NCI-H1436 treated with DMSO at 0.1 percent for 48 hours (cell line): ENCODE measurements at regions not wholly inside any gene's neighbourhood (a gene's known extent, or its start where the extent isn't known, plus 50 kb on each side); places are given as distances from the start of the nearest gene placed in this dataset.
A peak's percentile ranks its signal among the peaks of the same experiment; 100 is the strongest.

Experiments used
- DNase-seq: peaks from one replicate; lab custom pipeline; 2025; lab: John Stamatoyannopoulos, UW

DNA sequence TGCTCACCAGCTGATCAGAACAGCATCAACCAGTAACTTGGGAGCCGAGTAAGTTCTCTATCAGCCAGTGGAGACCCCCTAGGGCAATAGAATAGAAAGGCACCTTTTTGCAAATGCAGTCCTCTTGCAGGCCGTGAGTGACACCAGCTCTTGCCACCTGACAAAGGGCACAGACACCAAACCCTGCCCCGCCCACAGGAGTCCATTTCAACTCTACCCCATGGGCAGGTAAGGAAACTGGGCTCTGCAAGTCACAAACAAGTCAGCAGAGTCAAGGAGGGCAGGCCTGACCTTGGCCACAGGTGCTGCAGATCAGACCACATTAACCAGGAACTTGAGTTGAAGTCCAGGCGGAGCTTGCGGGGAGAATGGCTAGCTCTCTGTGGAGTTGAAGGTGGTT lies 77.4 kb upstream of the SPATA13 start:
- no peak for DNase-seq

DNA sequence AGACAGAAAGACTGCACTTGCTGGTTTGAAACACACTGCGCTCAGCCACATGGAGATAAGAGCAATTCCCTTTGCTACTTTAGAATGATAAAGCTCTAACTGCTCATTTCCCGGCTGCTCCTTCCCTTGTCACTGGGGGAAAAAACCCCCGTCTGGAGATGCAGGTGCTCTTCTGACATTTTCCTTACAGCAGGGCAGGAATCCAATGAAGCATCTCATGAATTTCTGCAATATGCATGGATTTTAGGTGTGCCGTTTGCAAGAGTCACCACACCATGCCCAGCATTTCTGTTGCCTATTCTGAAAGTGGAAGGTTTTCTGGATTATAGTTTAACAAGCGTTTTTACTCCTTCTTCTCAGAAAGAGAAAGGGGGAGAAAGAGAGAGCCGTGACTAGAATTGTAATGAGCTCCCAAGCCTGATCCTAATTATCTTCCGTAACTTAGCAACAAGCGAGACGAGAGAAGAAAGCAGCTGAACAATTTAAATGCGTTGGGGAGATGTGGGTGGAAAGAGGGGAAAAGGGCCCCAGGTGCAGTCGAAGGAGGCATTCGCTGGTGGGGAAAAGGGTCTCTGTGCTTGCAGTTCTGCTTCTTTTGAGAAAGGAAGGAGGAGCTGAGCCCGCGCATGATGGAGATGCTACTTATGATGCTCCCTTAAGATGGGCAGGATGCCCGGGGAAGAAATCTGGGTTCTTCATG lies 76.6 kb upstream of the SPATA13 start:
- DNase-seq, result peak; percentile 28

DNA sequence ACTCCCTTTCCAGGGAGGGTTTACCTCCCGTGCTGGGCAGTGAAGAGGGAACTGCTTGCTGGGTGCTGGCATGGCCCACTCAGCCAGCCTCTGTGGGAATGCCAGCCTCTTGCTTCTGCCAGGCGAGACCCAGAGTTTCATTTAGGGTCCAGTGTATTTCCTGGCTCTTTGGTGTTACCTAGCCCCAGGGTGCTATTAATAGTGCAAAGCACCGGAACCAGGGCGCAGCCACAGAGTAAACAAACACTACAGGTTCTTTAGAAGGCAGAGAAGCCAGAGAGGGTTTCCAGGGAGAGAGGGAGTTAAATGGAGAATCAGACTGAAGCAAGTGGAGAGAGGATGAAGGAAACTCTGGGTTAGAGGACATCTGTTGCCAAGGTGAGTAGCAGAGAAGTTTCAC lies 74.9 kb upstream of the SPATA13 start:
- no peak for DNase-seq

DNA sequence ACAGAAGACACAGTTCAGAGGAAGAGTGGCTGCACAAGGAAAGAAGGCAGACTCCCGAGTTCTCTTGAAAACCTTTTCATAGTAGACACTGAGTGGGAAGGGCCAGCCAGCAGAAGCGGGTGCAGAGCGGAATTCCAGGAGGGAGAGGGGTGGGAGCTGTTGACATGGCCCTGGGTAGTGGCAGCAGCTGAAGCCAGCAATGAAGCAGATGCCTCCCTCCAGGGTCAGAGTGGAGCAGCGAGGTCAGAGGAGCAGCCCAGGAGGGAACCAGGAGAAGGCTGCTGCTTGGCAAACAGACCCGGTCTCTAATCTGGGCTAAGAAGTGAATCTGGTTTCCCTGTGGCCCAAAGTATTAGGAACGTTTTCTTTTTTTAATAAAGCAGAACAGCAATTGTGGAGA lies 73.9 kb upstream of the SPATA13 start:
- no peak for DNase-seq

DNA sequence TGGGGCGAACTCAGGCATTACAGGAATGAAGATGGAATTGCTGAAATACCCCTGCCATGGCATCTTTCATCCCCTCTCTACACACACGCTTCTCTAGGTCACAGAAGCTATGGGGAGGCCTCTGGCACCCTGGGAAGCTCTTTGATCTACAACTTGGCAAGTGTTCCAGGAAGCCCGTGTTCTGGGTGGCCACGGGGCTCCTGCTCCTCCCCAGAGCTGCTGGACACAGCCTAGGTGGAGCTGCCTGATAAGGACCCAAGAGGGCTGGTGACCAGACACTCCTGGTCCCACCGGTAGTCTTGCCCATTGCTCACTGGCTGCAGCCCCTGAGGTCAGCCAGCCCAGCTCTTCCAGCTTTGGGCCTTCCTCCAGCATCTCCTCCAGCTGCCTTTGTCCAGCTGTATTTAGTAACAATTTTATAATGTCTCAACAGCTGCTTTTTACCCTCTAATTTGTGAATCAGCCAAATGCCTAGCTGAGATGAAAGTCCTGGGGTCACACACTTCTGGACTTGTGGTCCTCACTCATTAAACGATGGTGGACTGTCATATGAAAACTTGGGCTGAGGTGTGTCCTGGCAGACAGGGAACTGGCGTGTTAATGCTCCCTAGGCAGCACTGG lies 72.8 kb upstream of the SPATA13 start:
- no peak for DNase-seq

DNA sequence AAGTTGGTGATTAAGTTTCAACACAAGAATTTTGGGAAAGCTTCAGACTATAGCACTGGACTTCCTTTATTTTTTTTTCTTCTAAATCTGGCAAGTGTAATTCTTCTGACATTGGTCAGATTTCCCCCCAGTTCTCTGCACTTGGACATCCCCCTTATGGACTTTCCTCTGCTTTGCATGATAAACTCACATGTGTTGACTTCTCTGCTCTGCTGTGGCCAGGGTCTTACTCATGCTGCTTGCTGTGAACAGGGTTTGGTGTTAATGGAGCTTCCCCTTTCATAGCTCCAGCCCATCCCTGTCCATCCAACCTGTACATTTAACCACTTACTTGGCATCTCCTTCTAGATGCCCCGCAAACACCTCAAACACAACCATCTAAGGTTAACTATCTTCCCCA lies 70.5 kb upstream of the SPATA13 start:
- no peak for DNase-seq

DNA sequence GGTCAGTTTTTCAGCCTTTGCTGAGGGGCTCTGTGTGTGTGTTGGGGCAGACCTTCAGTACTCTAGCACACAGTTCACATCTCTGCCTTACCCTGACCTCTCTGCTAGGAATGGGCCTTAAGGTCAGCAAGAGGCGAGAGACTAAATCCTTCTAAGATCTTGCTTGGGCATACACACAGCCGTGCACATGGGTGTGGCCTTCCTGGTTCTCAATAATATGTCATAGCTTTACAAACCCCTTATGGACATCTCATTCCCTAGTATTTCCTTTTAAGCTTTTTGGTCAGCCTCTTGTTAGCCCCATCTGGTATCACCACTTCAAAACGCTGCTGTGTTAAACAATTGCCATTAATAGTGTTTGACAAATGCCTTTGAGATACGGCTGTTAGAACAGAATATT lies 69.4 kb upstream of the SPATA13 start:
- no peak for DNase-seq

DNA sequence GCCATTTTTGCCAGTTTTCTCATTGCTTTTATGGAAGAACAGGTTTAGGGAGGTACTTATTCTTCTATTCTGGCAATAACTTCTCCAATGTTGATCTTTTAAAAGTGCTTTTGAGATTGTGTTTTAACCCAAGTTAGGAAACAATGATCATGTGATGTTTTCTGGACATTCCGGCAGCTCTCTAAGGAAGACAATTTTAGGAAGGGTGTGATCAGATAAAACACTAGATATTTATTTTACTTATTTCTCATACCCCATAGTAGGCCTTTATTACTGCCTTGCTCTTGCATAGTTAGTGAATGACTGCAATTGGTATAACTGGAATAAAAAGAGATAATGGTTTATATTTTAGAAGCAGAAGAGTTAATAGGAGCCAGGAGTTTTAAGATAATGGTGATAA lies 68.4 kb upstream of the SPATA13 start:
- no peak for DNase-seq

DNA sequence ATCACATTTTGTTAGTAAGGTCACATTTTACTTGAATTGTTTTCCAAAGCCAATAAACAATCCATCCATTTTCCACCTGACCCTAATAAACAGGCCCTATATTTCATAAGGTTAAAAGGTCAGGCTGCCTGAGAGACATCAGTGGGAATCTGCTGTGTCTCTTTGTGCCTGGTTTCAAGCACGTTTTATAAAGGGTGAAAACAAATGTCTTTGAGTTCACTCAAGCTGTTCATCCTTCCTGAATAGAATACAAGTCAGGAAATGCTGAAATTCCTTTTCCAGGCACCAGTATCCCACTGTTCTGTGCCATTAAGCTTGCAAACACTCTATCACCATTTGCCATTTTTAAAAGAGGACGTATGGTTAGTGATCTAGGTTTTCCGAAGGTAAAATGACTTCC lies 67.5 kb upstream of the SPATA13 start:
- no peak for DNase-seq

DNA sequence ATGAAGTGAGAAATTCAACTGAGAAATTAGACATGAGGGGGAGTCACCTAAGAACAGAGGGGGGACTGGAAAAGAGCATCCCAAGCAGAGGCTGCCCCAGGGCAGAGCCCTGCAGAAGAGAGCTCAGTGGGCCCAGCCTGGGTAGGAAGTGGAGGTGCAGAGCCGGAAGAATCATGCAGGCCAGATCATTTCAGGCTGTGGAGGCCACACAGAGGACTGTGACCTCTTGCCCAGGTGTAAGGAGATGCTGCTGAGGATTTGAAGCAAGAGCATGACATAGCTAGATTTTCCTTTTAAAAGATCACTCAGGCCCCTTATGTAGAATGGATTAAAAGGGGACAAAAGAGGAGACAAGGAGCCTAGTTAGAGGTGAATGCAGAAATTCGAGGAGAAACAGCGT lies 63.9 kb upstream of the SPATA13 start:
- no peak for DNase-seq

DNA sequence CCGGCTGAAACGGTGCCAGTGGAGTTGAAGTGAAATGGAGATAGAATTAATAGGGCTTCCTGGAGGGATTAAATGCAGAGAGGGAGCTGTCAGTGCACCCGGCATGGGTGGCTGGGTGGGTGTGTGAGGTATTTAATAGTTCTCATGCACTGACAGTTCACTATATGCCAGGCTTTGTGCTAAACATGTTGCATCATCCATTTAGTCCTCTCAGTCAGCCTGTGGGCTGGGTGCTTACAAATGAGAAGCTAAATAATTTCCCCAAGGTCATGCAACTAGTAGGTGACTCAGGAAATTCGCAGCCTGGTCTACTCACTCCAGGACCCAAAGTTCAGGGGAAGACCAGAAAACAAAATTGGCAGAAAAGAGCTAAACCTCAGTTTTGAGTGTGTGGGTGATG lies 63.5 kb upstream of the SPATA13 start:
- DNase-seq, result no peak

DNA sequence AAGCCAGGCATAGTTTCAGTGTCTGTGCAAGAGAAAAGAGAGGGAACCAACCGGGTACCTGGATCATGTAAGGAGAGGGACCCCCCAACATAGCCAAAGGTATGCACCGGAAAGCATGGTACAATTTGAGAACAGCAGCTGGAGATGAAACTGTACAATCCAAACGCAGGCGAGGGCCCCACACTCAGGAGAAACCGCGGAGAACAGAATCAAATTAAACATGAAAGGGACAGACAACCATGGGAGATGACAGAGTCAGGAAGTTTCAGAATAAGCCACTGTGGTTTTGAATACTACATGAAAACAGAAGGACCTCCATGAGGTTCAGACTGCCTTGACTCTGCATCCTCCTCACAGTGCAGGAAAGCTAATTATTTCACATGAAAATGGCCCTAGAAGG lies 62.9 kb upstream of the SPATA13 start:
- DNase-seq, result no peak

DNA sequence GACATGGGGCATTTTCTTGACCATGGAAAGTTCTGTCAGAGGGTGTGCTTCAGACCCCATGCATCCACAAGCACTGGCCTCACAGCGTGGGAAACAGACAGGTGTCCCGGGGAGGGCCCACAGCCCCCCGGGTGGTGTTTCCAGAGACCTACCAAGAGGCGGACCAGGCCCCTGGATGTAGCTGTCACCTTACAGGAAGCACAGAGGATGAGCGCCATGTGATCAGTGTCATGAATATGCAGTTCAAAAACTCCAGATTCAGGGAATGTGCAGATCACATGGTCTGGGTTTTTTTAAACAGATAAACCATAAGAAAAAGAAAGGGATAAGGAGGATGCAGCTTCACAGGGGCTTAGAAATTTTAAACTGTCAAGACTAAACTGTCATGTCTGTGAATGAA lies 61.0 kb upstream of the SPATA13 start:
- no peak for DNase-seq

DNA sequence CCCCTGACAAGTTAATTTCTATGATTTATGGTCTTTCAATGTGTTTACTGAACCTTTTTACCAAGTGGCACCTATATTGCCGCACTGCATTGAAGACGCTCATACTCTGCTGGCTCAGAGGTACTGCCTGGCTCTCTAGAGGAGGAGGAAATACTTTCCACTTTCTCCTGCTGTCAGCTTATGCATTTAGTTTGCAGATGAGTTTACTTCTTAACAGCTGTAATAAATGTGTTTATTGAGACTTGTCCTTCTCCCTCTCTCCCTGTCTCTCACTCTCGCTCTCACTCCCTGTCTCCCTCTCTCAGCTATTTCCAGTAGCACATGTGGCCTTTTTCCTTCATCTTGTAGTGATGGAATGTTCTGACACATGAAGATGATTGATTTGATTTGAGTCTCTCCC lies 60.3 kb upstream of the SPATA13 start:
- no peak for DNase-seq

DNA sequence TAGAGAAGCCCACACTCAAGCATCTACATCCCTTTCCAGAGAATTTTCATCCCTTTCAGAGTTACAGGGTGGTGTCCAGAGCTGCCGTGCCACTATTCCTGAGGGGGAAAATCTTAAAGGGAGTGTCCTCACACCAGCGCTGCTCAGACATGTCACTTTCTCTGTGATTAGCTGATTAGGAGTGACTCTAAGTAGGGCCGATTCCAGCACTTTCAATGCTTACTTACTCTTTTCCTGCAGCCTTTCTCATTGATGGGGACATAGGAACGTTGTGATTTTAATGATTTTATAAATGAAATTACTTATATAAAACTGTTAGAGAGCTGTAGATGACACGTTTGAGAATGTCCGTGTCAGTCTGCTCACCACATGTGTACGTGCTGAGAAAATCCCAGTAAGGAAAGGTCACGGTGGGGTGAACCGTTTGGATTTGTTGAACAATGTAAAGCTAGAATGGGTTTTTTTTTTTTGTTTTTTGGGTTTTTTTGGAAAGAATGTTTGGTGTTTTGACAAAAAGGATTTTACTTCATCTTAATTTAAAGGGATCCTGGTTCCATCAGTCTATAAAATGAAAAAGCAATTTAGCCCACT lies 56.6 kb upstream of the SPATA13 start:
- DNase-seq, result no peak

DNA sequence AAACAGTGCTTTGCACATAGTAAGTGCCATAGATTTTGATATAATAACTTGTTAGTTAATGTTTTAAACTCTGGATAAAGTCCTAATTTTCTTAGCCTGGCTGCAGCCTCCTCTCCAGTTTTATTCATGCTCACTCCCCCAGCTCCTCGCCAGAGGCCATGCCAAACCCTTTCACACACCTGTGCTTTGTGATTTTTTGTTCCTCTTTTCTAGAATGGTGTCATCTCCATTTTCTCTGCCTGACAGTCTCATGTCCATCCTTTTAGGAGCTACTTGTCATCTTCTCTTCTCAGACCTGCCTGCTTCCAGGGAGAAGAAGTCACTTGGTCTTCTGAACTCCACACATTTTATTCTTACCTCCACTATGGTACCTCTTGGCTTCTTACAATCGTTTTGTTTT lies 55.8 kb upstream of the SPATA13 start:
- no peak for DNase-seq

DNA sequence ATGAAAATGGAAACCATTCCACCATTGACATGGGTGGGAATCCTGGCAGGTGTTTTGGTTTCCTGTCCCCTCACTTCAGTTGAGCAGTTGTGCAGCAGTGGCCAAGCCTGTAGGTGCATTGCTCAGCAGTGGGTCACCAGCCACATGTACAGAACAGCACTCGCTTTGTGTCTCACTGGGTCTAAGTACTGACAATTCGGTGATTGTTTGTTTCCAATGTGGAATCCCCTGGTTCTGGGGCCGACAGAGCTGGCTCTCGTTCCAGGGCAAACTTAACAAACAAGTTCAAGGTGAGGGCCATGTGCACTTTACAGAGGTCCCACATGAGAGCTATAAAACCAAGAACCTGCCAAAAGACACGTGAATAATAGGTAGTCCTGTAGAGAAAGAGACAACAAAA lies 54.1 kb upstream of the SPATA13 start:
- DNase-seq, result no peak

DNA sequence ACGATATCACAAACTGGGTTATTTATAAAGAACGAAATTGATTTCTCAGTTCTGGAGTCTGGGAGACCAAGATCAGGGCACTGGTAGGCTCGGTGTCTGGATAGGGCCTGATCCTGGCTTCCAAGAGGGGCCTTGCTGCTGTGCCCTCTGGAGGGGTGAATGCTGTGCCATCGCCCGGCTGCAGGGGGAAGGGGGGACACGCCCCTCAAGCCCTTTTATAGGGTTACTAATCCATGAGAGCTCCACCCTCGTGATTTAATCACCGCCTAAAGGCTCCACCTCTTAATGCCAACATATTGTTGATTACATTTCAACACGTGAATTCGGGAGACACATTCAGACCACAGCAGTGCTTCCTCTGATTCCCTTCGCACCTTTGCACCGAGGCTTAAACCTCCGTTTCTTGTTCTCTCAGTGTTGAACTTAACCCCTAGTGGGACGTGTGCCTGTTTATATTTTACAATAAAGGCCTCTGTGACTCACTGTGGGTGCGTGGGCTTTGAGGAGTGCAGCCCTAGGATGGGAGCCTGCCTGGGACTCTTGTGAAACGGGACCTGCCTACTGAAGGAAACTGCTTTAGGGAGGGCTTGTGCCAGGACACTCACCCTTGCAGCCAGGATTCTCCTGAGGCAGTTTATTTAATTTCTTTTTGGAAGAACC lies 52.4 kb upstream of the SPATA13 start:
- no peak for DNase-seq

DNA sequence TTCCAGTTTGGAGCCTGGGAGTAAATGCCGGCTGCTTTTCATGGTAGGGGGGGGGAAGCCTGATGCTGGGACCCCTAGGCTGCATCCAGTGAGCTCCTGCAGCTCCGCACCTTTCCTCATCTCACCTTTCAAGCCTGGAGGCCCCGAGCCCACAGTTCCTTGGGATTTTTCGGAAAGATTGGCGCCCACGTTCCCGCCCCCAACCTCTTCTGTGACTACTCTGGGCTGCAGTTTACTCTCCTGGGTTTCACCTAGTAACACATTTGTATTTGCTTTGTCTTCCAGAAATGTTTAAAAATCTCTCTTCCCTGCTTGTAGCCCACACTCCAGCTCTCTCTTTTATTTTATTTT lies 51.9 kb upstream of the SPATA13 start:
- no peak for DNase-seq

DNA sequence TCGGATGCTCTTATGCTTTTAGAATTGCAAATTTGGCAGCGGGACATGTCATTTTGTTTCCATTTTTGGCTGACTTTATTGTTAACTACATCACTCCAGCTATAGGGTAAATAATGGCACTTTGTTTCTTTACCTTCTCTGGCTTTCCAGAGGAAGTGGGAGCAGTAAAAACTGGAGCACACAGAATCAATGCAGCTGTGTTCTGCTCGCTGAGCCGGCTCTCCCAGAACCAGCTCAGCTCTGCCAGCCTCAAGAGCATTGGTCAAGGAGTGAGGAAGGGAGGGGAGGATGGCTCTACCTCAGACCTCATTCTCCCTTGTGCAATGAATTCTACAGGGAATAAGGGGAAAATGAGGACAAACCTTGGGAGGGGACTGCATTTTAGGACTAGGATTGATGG lies 50.5 kb upstream of the SPATA13 start:
- no peak for DNase-seq
